ENCODE measurements at regions not wholly inside any gene's neighbourhood (a gene's known extent, or its start where the extent isn't known, plus 50 kb on each side); places are given as distances from the start of the nearest gene placed in this dataset.

DNA sequence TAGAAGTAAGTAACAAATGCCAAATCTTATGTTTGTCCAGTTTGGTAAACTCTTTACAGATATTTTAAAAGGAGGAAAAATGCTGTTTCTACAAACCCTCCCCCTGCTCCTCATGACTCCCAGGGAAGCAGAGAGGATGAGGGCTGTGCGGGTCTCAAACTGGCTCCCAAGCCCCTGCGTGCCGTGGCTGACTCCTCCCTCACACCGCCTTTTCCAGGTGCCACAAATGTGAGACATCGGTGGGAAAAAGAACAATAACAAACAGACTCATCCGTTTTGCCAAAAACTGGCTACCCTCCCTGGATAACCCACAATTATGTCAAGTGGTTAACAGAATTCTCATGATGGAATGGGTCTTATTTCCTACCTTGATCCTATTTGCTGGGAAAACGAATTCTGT, 594.6 kb downstream of the PTPRU start:
- DNase-seq (ENCODE audit: low read depth in 1 of 2, low spot score in 1 of 2): no peak
- in situ Hi-C loops (cut with HindIII; ENCODE audit: low pct_unique_long_range_greater_than_20kb, low sequenced_read_pairs): no loop called here
- no peak for TF ChIP-seq JUND (IDR thresholded peaks at IDR 0.05; ENCODE audit: low read depth)

DNA sequence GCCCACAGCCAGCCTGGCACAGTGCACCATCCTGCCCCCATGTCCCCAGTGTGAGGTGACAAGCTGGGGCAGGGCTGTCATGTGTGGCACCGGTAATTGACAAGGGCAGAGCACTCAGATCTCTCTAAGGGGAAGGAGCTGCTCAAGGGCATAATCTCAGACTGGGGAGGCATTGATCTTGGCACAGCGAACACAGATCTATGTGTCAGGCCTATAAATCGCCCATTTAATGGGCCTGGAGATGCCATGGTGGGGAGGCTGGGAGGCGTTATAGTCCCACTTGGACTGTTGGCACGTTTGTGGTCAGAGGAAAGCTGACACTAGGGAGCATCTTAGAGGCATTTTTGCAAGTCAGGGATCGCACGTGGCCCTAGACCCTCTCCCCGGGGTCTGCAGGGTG, 594.1 kb downstream of the PTPRU start:
- no peak for DNase-seq (ENCODE audit: low read depth in 1 of 2, low spot score in 1 of 2)
- in situ Hi-C loops (cut with HindIII; ENCODE audit: low pct_unique_long_range_greater_than_20kb, low sequenced_read_pairs): no loop called here

DNA sequence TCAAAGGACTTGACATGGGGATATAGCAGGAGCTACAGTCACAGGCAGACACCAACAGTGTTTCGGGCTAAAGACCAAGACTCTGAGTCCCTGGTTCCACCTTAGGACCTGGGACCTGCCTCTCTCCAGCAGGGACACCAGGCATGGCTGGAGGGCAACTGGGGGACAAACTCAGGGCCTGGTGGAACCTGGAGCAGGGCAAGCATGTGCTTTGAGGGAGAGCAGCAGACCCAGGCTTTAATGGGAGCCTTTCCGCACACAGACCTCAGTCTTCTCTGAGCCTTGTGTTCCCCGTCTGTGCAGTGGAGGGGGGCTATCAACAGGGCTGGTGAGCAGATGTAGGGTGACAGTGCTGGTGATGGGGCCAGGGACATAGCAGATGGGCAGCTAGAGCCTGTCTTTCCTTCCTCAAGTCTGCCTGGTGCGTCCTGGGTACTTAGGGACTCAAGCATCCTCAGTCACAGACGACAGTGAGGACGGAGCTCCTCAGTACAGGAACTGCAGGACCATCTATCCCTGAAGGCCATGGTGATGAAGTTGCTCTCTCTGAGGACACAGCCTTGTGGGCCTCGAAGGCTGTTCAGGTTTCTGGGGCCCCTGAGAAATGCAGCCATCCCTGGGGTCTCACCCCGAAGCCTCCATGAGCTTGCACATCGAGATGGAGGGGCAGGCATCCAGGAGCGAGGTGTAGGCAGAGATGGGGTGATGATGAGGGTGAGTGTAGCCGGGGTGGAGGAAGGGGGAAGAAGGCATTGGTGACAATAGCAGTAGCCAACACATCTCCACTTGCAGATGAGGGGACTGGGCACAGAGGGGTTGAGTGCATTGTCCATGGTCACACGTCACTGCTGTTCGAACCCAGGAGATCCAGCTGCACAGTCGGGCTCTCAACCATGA, 593.4 kb downstream of the PTPRU start:
- no peak for TF ChIP-seq JUND (IDR thresholded peaks at IDR 0.05; ENCODE audit: low read depth)
- in situ Hi-C loops (cut with HindIII; ENCODE audit: low pct_unique_long_range_greater_than_20kb, low sequenced_read_pairs): no loop called here
- DNase-seq (ENCODE audit: low read depth in 1 of 2, low spot score in 1 of 2): no peak

More for the DNA sequence above, 594.1 kb downstream of the PTPRU start:
- TF ChIP-seq JUND (IDR thresholded peaks at IDR 0.05; ENCODE audit: low read depth): no peak

DNA sequence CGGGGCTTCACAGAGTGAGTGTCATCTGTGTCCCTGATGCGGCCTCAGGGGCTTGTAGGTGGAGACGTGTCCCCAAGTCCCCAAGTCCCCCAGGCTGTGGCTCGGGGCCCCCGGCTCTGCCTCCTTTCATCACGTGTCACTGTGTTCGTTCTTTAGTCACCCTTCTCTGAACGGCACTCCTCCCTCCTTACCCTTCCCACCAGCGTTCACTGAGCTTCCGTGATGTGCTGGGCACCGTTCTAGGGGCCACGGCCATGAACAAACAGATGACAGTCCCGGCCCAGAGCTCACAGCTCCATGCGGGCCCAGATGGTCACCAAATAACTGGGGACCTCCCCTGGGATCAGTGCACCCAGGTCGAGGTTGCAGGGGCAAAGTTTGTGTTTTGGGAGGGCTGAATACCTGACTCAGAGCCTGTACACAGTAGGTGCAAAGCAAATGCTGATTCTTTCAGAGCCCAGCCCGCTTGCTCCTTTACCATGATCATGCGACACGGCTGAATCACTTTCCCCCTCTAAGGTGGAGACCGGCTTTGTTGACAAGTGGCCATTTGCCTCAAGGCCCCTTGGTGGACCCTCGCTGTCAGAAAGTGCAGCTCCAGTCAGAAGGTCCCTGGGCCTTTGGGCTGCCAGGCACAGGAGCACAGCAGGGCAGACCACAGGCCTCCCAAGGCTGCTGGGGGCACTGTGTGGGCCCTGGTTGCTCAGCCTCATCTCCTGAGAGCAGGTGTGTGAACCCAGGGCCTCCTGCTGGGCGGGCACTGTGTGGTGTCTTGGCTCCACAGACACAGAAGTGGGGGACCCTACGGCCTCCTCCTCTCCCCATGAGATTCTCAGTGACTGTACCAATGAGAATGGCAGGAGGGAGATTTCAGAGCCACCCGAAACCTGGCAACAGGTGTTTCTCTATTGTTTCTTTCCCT, 592.5 kb downstream of the PTPRU start:
- in situ Hi-C loops (cut with HindIII; ENCODE audit: low pct_unique_long_range_greater_than_20kb, low sequenced_read_pairs): no loop called here
- TF ChIP-seq JUND (IDR thresholded peaks at IDR 0.05; ENCODE audit: low read depth): no peak
- DNase-seq (ENCODE audit: low read depth in 1 of 2, low spot score in 1 of 2): no peak

DNA sequence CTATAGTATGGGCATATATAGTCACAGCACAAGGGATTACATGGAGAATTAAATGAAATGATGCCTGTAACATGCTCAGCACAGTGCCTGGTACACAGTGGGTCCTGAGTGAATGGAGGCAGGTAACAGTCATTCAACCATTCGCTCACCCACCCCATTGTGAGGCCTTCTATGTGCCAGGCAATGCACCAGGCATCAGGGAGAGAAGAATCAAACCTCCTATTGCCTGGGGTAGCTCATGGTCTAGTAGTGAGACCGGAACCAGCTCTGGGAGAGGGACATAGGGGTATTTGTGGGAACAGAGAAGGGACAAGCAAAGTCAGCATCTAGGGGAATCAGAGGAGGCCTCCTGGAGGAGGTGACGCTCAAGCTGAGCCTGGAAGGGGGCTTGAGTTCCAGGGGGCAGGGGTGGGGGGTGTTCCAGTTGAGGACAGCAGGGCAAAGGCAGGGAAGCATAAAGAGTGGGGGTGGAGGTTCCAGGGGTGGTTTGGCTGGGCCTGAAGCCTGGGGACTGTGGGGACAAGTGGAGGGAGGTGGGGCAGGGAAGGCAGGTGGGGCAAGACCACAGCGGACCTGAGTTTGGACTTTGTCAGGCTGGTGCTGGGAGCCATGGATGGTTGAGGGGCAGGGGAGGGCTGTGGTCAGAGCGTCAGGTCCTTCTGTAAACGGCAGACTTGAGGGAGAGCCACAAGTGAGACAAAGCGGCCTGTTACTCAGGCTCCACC, 591.6 kb downstream of the PTPRU start:
- in situ Hi-C loops (cut with HindIII; ENCODE audit: low pct_unique_long_range_greater_than_20kb, low sequenced_read_pairs): no loop called here
- no peak for DNase-seq (ENCODE audit: low read depth in 1 of 2, low spot score in 1 of 2)
- no peak for TF ChIP-seq JUND (IDR thresholded peaks at IDR 0.05; ENCODE audit: low read depth)

DNA sequence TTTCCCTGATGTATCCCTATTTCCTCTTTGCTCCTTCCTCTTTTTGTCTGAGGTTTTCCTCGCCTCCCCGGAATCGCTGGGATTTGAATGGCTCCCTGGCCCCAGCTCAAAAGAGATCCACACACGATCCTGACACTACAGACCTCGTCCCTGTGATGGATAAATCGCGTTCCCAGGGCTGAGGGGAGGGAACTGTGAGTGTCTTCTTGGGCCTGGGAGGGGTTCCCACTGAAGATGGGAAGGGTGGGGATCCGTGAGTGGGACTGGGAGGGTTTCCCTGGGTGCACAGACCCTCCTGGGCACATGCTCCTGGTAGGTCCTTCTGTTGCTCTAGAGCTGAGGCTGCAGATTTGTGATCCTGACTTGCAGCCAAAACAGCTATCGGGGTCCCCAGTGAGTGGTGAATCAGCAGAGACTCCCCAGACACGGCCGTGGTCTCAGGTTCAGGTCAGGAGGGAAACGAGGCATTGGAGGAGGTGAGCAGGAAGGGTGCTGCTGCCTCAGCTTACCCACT, 591.0 kb downstream of the PTPRU start:
- in situ Hi-C loops (cut with HindIII; ENCODE audit: low pct_unique_long_range_greater_than_20kb, low sequenced_read_pairs): no loop called here
- DNase-seq (ENCODE audit: low read depth in 1 of 2, low spot score in 1 of 2): no peak
- no peak for TF ChIP-seq JUND (IDR thresholded peaks at IDR 0.05; ENCODE audit: low read depth)

DNA sequence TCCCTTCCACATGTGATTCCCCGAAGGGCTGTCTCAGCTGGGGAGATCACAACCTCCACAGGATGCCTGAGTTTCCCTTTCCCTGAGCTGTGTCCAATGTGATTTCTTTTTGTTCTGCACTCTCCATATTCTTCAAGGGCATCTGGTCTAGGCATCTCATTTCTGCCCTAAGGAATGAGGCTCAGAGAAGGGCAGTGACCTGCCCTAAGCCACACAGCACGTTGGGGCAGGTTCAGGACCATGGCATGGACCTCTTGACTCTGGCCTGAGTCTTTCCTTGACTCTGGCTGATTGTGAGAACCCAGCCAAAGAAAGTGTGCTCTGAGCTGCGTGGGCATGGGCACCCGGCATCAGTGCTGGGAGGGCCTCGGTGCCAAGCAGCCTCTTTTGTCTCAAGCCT, 590.3 kb downstream of the PTPRU start:
- in situ Hi-C loops (cut with HindIII; ENCODE audit: low pct_unique_long_range_greater_than_20kb, low sequenced_read_pairs): no loop called here
- DNase-seq (ENCODE audit: low read depth in 1 of 2, low spot score in 1 of 2): no peak
- TF ChIP-seq JUND (IDR thresholded peaks at IDR 0.05; ENCODE audit: low read depth): no peak

- in situ Hi-C loops (cut with HindIII; ENCODE audit: low pct_unique_long_range_greater_than_20kb, low sequenced_read_pairs): no loop called here
- DNase-seq (ENCODE audit: low read depth in 1 of 2, low spot score in 1 of 2): no peak
- no peak for TF ChIP-seq JUND (IDR thresholded peaks at IDR 0.05; ENCODE audit: low read depth)
These were observed 589.7 kb downstream of the PTPRU start for GRCh38 chr1:29825941-29826415.

- TF ChIP-seq JUND (IDR thresholded peaks at IDR 0.05; ENCODE audit: low read depth): no peak
- DNase-seq (ENCODE audit: low read depth in 1 of 2, low spot score in 1 of 2): no peak
- in situ Hi-C loops (cut with HindIII; ENCODE audit: low pct_unique_long_range_greater_than_20kb, low sequenced_read_pairs): no loop called here
These were observed 589.1 kb downstream of the PTPRU start for GRCh38 chr1:29825274-29825940.

- no peak for TF ChIP-seq JUND (IDR thresholded peaks at IDR 0.05; ENCODE audit: low read depth)
- in situ Hi-C loops (cut with HindIII; ENCODE audit: low pct_unique_long_range_greater_than_20kb, low sequenced_read_pairs): no loop called here
- no peak for DNase-seq (ENCODE audit: low read depth in 1 of 2, low spot score in 1 of 2)
These were observed 588.4 kb downstream of the PTPRU start for GRCh38 chr1:29824511-29825273.

DNA sequence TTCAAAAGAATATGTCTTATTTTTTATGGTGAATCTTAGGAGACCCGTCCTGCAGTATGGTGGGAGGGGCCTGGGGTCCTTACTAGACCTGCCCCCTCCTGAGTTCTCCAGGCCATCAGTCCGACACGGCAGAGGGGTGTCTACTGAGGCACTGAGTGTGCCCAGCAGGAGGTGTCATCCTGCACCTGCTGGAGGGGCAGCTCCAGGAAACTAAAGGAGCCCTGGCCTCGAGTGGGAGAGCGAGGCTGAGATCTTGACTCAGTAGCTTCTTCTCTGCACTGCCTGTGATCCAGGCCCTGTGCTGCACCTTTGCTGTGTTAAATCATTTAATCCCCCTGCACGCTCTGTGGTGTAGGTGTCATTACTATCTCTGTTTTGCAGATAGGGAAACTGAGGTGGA, 587.7 kb downstream of the PTPRU start:
- no peak for DNase-seq (ENCODE audit: low read depth in 1 of 2, low spot score in 1 of 2)
- no peak for TF ChIP-seq JUND (IDR thresholded peaks at IDR 0.05; ENCODE audit: low read depth)
- in situ Hi-C loops (cut with HindIII; ENCODE audit: low pct_unique_long_range_greater_than_20kb, low sequenced_read_pairs): no loop called here

Measured in T47D (cell line).